HS-5 (cell line): ENCODE measurements at regions not wholly inside any gene's neighbourhood (a gene's known extent, or its start where the extent isn't known, plus 50 kb on each side); places are given as distances from the start of the nearest gene placed in this dataset.
"Not testable (repeated sequence)": the region's sequence is repeated elsewhere in the genome, so short reads cannot be mapped to it uniquely, and the experiment has no call there.

Source experiments
- DNase-seq: peaks from one replicate; pipeline ENCODE4 v3.0.0-alpha.2; 2012; ENCODE audit warnings: low read depth

DNA sequence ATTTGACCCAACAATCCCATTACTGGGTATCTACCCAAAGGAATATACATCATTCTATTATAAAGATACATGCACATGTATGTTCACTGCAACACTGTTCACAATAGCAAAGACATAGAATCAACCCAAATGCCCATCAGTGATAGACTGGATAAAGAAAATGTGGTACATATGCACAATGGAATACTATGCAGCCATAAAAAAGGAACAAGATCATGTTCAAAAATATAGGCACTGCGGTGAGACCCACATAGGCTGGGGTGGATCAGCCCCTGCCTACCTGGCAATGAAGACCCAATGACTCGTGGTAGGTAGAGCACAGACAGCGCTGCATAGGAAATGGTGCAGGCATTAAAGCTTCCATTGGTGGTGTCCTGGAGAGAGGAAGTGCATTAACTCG lies 88.6 kb upstream of the NFIL3 start:
- not testable (repeated sequence) for DNase-seq

DNA sequence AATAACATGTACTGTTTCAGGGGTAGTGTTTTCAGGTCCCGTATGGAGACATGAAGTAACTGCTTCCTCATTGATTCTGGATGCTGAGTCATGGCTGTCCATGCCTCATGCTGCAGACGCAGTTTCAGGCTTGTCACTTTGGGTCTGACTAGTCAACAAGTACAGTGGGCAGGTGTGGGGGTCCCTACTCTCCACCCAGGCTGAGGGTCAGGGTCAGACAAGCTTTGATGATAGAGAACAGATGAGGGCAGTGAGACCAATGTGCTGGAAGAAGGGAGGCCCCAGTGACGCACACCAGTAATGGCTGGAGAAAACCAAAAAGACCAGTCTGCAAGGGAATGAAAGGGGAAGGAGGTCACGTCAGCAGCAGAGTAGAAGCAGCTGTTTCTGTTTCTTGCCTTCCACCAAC lies 80.0 kb upstream of the NFIL3 start:
- no peak for DNase-seq

DNA sequence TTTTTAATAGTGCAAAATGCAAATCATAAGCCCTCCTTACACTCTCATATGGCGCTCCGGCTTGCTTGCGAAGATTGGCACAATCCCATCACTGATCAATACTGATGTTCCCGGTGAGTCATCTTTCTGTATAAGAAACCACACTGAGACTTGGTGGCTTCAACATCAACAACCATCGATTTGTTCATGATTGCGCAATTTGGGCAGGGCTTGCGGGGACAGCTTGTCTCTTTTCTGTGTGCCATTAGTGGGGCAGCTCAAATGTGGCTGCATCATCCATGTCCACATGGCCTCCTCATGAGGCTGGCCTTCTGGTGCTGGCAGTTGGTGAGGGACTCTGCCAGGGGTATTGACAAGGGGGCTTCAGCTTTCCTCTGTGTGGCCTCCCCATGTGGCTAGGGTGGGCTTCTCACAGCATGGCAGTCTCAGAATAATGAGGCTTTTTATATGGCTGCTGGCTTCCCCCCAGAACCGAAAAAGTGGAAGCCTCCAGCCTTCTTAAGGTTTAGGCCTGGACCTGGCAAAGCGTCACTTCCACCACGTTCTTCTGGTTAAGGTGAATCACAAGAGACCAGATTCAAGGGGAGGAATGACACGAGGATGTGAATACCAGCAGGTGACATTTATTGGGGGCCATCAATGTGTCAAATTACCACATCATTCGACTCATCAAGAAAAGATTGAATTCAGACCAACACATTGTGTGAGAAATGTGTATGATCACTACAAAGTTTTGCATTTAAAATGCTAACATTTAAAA lies 79.5 kb upstream of the NFIL3 start:
- no peak for DNase-seq

DNA sequence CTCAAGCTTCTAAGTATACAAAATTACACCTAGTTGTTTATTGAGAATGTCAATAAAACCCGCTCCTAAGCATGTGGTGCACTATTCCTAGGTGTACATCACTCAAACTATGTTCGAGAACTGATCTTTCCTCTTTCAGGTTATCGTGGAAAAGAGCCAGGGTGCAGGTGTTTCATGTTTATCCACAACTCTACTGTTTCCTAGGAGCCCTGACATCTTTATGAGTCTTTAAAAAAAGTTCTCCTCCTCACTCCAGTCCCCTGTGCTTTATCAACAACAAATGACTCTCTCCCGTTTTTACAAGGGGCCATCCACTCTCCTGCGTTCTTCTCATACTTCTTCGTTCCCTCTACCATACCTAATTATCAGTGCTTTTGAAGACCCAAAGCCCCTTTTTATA lies 78.8 kb upstream of the NFIL3 start:
- DNase-seq, result no peak

DNA sequence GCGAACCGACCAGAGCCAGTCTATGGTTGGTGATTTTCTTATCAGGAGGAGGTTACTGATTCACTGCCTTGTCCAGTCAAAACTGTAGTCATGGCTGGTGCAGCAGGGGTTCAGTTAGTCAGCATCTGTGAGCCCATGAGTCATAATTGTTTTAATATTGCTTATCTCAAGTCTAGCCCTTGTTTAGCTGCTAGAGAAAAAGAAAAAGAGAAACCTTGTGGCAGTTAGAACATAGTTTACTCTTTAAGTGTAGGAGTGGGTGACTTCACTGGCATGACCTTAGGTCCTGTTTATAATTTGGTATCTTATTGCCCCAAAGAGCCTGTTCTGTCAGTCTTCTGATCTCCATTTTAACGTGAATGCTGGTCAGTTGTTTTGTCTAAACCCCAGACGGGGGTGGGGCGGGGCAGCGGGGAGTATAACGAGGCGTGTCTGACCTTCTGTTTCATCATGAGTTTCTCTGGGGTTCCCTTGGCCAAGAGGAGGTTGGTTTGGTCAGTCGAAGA lies 76.9 kb upstream of the NFIL3 start:
- DNase-seq, result peak; percentile 53

DNA sequence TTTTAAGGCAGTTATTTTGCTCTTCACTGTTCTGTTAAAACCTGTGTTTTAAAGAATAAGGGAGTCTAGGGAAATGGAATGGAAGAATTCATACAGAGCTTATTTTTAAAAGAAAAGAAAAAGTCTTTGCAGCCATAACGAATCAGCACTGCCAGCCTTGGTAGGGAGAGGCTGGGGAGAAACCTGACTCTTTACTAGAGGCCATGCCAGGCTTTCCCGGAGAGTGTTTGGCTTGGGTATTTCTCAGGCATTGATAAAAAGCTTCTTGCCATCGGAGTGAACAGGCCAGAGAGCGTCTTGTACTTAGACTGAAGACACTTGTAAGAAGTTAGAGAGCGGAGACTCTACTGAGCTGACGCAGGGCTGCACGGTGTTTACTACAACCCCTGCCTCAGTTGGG lies 72.7 kb upstream of the NFIL3 start:
- DNase-seq, result no peak

DNA sequence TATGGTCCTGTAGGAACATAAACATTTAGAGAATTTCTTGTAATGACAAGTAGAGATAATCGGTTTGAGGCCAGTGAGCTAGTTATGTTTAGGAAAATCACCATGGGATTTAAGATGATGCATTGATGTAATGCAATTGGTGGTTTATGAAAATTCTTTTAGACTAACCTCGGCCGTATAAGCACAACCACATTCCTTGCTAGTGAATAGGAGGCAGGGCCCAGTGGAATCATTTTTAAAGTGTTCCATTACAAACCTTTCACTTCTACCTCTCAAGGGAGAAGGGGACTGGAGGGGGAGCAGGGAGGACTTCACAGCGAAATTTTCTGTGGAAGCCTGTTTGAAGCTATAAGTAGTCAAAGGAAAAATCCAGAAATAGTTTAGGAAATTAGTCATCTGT lies 71.8 kb upstream of the NFIL3 start:
- peak; percentile 85 for DNase-seq

DNA sequence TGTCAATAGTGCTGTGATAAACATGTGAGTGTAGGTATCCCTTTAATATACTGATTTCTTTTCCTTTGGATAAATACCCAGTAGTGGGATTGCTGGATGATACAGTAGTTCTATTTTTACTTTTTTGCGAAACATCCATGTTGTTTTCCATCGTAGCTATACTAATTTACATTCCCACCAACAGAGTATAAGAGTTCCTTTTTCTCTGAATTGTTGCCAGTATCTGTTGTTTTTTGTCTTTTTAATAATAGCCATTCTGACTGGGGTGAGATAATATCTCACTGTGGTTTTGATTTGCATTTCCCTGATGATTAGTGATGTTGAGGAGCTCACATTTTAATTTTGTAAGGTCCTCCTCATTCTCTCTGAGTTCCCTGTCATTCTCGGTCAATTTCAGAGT lies 71.1 kb upstream of the NFIL3 start:
- DNase-seq, result no peak

DNA sequence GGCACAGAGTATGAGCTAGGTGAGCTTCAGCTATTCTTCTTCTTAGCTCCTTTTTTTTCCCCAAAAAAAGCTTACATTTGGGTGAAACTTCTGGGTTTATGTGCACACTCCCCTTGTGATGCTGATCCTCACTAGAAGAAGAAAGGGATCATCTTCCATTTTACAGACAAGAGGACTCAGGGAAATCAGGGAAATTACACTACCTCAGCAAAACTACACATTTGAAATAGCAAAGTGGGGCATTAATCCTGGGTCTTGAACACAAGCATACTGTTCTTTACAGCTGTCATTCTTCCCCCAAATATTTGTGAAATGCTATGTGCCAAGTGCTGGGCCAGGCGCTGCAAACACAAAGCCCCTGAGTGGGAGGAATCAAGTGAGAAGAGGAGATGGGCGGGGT lies 68.6 kb upstream of the NFIL3 start:
- DNase-seq, result no peak

DNA sequence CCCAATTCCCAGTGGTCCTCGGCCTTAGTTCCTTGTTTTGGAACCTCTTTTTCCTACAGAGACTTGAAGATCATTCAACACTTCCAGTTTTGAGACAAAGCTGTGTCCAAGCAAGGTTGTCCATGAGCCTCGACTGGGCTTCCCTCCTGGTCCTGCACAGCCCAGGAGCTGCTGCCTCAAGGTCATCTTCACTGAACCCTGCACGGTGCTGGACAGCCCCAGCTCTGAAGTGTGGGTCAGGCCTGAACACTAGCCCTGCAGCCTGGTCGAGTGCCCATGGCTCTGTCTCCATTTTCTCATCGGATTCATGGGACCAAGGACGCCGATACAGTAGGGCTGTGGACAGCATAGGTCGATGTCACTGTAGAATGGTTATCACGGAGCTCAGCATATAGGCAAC lies 68.0 kb upstream of the NFIL3 start:
- DNase-seq, result no peak

DNA sequence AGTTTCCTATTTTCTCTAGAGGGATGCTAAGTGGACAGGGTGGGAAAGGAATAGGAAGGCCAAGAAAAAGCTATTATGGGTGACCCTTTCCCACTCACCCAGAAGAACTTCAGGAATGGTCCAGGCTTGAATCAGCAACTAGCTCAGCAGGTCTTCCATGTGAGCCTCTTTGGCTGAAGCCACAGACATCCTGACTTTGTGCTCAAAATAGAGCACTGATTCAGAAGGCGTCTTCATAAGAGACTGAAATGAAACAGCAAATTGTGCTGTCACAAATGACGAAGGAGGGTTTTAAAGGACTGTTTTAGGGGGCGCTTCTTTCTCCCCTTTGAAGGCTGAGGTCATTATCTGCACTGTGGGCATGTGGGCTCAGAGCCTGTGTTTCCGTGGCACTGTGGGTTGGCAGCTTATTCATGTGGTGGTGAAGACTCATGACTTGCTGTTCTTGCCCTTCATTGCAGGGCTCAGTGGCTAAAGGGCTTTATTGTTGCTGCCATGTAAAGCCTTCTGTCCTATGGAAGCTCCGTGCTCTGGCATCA lies 65.8 kb upstream of the NFIL3 start:
- DNase-seq, result no peak

DNA sequence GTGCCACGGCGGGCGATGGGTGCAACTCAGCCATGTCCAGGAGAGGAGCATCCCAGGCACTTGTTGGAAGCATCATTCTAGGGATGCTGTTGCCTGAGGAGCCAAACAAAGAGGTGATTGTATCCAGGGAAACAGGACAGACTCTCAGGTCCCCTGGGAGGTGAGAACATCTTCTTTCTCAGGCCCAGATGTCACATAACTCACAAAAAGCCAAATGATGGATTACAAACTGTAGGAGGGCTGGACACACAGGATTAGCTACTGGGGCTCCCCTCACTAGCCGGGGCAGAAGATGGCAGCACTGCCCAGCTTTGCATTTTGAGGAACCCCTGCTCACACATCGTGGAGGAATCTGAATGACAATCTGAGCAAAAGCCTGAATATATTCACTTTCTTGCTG lies 64.7 kb upstream of the NFIL3 start:
- no peak for DNase-seq

DNA sequence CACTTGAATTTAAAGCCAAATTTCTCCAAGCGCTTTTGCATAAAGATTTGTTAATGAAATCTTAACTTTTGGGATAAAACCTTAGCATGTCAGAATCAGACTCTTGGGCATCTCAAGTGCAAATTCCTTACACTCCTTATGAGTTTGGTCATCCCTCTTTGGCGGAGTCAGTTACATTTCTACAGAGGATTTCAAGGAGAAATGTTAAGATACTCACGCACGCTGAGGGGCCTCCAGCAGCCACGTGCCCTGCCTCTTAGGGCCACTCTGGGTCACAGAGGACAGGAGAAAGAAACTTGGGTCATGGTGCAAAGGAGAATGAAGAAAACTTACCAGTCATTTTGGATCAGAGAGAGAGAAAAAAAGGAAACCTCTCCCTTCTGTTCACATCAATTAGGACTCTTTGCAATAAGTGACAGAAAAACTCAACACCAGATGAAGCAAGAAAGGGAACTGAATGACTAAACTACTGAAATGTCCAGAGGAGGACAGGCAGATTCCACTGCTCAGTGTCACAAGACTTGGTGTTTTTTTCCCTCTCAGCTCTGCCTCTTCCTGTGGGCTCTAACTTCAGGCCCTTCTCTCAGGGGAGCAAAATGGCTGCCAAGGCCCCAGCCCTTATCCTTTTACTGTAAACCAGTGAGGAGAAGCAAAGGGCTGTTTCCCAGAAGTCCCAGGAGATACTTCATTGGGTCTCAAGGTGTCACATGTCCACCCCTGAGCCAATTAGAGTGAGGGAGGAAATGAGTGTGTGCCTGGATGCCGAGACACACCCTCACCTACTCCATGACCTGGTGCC lies 63.3 kb upstream of the NFIL3 start:
- DNase-seq, result peak; percentile 34

DNA sequence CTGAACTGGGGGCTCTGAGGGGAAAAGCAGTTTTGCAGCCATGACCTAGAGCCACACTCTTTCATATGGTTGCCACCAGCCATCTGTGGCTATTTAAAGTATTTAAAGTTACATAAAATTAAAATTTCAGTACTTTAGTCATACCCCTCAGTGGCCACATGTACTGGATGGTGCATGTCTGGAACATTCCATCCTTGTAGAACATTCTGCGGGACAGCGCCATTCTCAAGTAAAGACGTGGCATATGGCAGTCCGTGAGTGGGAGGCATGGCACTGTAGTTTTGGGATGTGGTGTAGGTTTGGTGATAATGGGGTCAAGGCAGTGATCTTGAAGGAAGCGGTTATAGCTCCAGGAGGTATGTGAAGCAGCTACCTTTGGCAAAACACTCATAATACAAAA lies 61.4 kb upstream of the NFIL3 start:
- no peak for DNase-seq

DNA sequence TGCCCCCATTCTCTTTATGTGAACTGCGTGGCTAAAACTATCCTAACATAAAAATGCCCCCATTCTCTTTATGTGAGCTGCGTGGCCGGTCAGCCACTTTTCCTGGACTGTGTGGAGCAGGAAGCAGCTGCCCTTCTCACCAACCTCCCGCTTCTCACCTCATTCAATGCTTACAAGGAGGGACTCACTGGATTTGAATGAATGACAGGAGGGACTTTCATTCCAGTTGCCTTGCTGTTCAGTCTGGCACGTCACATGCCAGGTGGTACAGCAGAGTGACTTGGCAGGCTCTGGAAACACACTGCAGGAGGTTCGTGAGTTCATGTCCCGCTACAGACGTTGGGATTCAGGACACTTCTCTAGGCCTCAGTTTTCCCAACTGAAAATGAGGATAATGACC lies 60.2 kb upstream of the NFIL3 start:
- DNase-seq, result no peak

DNA sequence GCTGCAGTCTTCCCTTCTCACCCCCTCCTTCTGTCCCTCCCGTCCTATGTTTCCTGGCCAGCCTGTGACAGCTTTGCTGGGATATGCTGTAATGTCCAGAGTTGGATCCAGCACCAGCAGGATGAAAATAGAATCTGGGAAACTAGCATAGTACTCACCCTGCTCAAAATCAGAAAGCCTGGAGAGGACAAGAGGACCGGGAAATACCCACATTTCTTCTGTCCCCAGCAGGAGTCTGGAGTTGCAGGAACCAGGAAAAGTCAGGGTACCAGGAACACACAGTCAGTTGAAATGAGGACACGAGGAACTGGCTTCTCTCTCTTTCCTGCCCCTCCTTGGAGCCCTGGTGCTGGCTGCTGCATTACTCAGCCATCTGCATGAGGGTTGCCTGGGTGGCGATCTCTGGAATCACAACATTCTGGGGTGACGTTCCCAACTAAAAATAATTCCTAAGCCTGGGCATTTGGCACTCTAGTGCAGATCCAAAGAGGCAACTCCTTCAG lies 59.6 kb upstream of the NFIL3 start:
- DNase-seq, result no peak

DNA sequence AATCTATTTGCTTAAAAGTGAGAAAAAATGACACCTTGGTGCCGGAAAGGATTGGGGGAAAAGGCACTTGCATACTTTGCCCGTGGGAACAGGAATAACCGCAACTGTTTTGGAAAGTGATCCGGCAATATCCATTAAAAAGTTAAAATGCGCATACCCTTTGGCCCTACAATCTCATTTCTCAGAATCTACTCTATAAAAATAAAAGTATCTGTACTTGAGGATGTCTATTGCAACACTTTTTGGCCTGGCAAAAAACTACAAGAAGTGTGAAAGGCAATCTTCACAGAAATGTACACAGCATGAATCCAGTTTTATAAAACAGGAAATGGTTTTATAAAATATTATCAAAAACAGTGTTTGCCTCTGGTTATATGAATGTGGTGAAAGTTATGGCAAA lies 58.3 kb upstream of the NFIL3 start:
- DNase-seq, result no peak

DNA sequence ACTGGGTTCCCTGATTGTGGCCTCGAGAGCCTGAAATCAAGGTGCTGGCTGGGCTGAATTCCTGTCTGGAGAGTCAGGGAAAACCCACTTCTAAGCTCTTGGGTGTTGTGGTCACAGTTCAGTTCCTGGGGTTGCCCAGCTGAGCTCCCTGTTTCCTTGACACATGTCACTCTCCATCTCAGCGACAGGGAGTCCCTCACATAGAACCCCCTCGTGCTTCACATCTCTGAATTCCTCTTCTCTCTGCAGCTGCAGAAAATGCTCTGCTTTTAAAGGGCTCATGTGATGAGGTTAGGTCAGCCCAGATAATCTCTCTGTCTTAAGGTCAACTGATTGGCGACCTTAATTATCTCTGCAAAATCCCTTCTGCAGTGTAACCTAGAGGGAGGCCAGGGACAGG lies 53.5 kb upstream of the NFIL3 start:
- no peak for DNase-seq

DNA sequence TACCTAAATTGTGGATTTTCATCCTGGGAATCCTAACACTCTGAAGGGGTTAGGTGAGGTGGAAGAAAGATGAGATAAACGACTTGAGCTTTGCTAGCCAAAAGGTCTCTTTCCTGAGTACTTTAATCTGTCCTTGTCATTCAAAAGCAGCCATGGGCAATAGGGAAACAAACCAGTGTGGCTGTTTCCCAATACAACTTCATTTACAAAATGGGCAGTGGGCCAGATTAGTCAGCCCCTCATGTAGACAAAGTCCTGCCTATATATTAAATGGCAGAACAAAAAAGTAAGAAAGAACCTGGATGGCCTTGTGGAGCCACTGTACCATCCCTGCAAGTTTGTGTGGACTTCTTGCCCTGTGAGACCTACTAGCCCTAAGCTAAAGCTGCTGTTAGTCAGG lies 51.0 kb upstream of the NFIL3 start:
- DNase-seq, result no peak
